H1 (cell line): ENCODE measurements at regions not wholly inside any gene's neighbourhood (a gene's known extent, or its start where the extent isn't known, plus 50 kb on each side); places are given as distances from the start of the nearest gene placed in this dataset.

ENCODE experiments used
- CTCF ChIA-PET: fragments of 300-600 bp; sonication (Branson Sonifier 250); formaldehyde crosslinking; loops from one replicate; lab custom pipeline; 2021; ENCODE audit not compliant: partially characterized antibody; lab: Charles Lee
- POLR2A ChIA-PET: fragments of 300-600 bp; sonication (Branson Sonifier 250); formaldehyde crosslinking; loops from one replicate; lab custom pipeline; 2021; ENCODE audit warnings: inconsistent platforms; ENCODE audit not compliant: partially characterized antibody; lab: Charles Lee
- DNase-seq, 2 experiments: peaks; one replicate each; pipeline versions ENCODE4 v3.0.0 to v3.0.0-alpha.2; 2010 to 2022; ENCODE audit warnings: low spot score in 2 of 2, low read depth in 1 of 2, mixed read lengths in 1 of 2
- FAIRE-seq: peaks from 2 replicates; lab custom pipeline; 2011; peaks lifted over from hg19 to GRCh38; lab: Jason Lieb, UNC
- H2AFZ ChIP-seq: 2 replicates; pipeline ENCODE4 v1.8.1; 2012; ENCODE audit warnings: low read length, inconsistent platforms
- H2AK5ac ChIP-seq: 2 replicates; pipeline ENCODE4 v1.6.1; 2013; ENCODE audit warnings: low read depth, low read length
- H2BK120ac ChIP-seq: replicated peaks from 2 replicates; pipeline ENCODE3; 2013; ENCODE audit warnings: low read depth, low read length, inconsistent platforms
- H2BK12ac ChIP-seq: 2 replicates; pipeline ENCODE4 v1.6.1; 2013; ENCODE audit warnings: low read depth, low read length
- H2BK15ac ChIP-seq: 2 replicates; pipeline ENCODE4 v1.6.1; 2013; ENCODE audit warnings: low read length
- H2BK20ac ChIP-seq: 2 replicates; pipeline ENCODE4 v1.6.1; 2013; ENCODE audit warnings: low read length
- H2BK5ac ChIP-seq: 2 replicates; pipeline ENCODE4 v1.6.1; 2013; ENCODE audit warnings: low read depth, low read length
- H3K14ac ChIP-seq: 2 replicates; pipeline ENCODE4 v1.6.1; 2013; ENCODE audit warnings: inconsistent platforms; ENCODE audit not compliant: insufficient read length
- H3K18ac ChIP-seq: 2 replicates; pipeline ENCODE4 v1.6.1; 2013; ENCODE audit warnings: low read length; ENCODE audit errors: extremely low read depth
- H3K23ac ChIP-seq: 2 replicates; pipeline ENCODE4 v1.6.1; 2013; ENCODE audit warnings: inconsistent platforms; ENCODE audit not compliant: insufficient read length
- H3K23me2 ChIP-seq: 2 replicates; pipeline ENCODE4 v1.6.1; 2013; ENCODE audit warnings: low read depth, low read length
- H3K27ac ChIP-seq: 2 replicates; pipeline ENCODE4 v1.6.1; 2011; ENCODE audit warnings: low read depth, low read length, inconsistent platforms
- H3K27me3 ChIP-seq, 4 experiments: replicated peaks in 1 of 4; 1 replicate in 1 of 4; 2 replicates in 3 of 4; pipeline versions ENCODE4 v1.6.1 to v1.8.1; 2011 to 2013; ENCODE audit warnings: low read length in 3 of 4, mild to moderate bottlenecking in 3 of 4, inconsistent platforms in 2 of 4, mixed read lengths in 2 of 4, moderate library complexity in 1 of 4; ENCODE audit not compliant: control insufficient read depth in 3 of 4, insufficient read depth in 3 of 4; ENCODE audit errors: extremely low read depth in 1 of 4
- H3K36me3 ChIP-seq, 4 experiments: 2 replicates each; pipeline versions ENCODE4 v1.6.1 to v1.8.1; 2011 to 2013; ENCODE audit warnings: mild to moderate bottlenecking in 4 of 4, low read length in 3 of 4, moderate library complexity in 2 of 4, control low read depth in 1 of 4, inconsistent platforms in 1 of 4; ENCODE audit not compliant: insufficient read depth in 4 of 4, control insufficient read depth in 2 of 4
- H3K4ac ChIP-seq: replicated peaks from 2 replicates; pipeline ENCODE3; 2013; ENCODE audit warnings: low read length, low read depth, mixed read lengths, inconsistent platforms; ENCODE audit not compliant: insufficient read length
- H3K4me1 ChIP-seq, 4 experiments: replicated peaks in 1 of 4; 1 replicate in 1 of 4; 2 replicates in 3 of 4; pipeline versions ENCODE4 v1.6.1 to v1.8.1; 2011 to 2013; ENCODE audit warnings: low read length in 3 of 4, inconsistent platforms in 2 of 4, mixed read lengths in 1 of 4; ENCODE audit not compliant: insufficient read depth in 4 of 4, control insufficient read depth in 3 of 4
- H3K4me2 ChIP-seq, 2 experiments: 2 replicates each; pipeline versions ENCODE4 v1.6.1 to v1.8.1; 2011 to 2013; ENCODE audit warnings: low read depth in 2 of 2, low read length in 2 of 2, control low read depth in 1 of 2, inconsistent platforms in 1 of 2, mild to moderate bottlenecking in 1 of 2; ENCODE audit not compliant: insufficient read depth in 1 of 2
- H3K4me3 ChIP-seq, 4 experiments: fragments of 200-600, 300-600 bp in 1 of 4; sonication (generic), shearing (Covaris generic), sonication (Bioruptor Twin) in 1 of 4; 2 replicates each; pipeline versions ENCODE4 v1.5.1 to v1.8.1; 2011 to 2016; ENCODE audit warnings: low read length in 4 of 4, low read depth in 3 of 4, control low read depth in 2 of 4, inconsistent platforms in 2 of 4, mild to moderate bottlenecking in 2 of 4, mixed read lengths in 1 of 4, moderate library complexity in 1 of 4; ENCODE audit not compliant: insufficient read depth in 2 of 4; ENCODE audit errors: extremely low read depth in 1 of 4
- H3K56ac ChIP-seq: replicated peaks from 2 replicates; pipeline ENCODE3; 2013; ENCODE audit warnings: low read depth, mild to moderate bottlenecking, mixed read lengths, low read length, inconsistent platforms; ENCODE audit not compliant: insufficient read length
- H3K79me1 ChIP-seq: 2 replicates; pipeline ENCODE4 v1.6.1; 2013; ENCODE audit warnings: low read depth, low read length, control low read depth
- H3K79me2 ChIP-seq, 2 experiments: 2 replicates each; pipeline versions ENCODE4 v1.6.1 to v1.8.1; 2012 to 2013; ENCODE audit warnings: low read length in 2 of 2, mild to moderate bottlenecking in 2 of 2, inconsistent platforms in 1 of 2; ENCODE audit not compliant: insufficient read depth in 2 of 2, control insufficient read depth in 1 of 2
- H3K9ac ChIP-seq, 4 experiments: replicated peaks in 1 of 4; 1 replicate in 1 of 4; 2 replicates in 3 of 4; pipeline versions ENCODE4 v1.6.1 to v1.8.1; 2011 to 2013; ENCODE audit warnings: low read depth in 3 of 4, low read length in 3 of 4, control low read depth in 2 of 4, mild to moderate bottlenecking in 2 of 4, moderate library complexity in 2 of 4, inconsistent platforms in 1 of 4; ENCODE audit errors: extremely low read depth in 1 of 4
- H3K9me3 ChIP-seq, 2 experiments: 2 replicates each; pipeline versions ENCODE4 v1.6.1 to v1.8.1; 2012 to 2013; ENCODE audit warnings: mild to moderate bottlenecking in 2 of 2, moderate library complexity in 2 of 2, control low read depth in 1 of 2, inconsistent platforms in 1 of 2, low read depth in 1 of 2, low read length in 1 of 2, mixed read lengths in 1 of 2; ENCODE audit not compliant: insufficient read depth in 2 of 2
- H4K20me1 ChIP-seq, 2 experiments: replicated peaks in 1 of 2; 2 replicates each; pipeline versions ENCODE3 to v1.8.1; 2011 to 2013; ENCODE audit warnings: inconsistent platforms in 2 of 2, low read length in 2 of 2, mild to moderate bottlenecking in 1 of 2; ENCODE audit not compliant: insufficient read depth in 2 of 2, control insufficient read depth in 1 of 2
- H4K5ac ChIP-seq: 2 replicates; pipeline ENCODE4 v1.6.1; 2013; ENCODE audit warnings: low read length, low read depth, mixed read lengths, inconsistent platforms; ENCODE audit not compliant: insufficient read length
- H4K8ac ChIP-seq: 2 replicates; pipeline ENCODE4 v1.8.0; 2013; ENCODE audit warnings: mild to moderate bottlenecking, moderate library complexity, low read length, inconsistent platforms; ENCODE audit not compliant: insufficient read depth; ENCODE audit errors: extremely low read depth
- H4K91ac ChIP-seq: replicated peaks from 2 replicates; pipeline ENCODE3; 2013; ENCODE audit warnings: low read length, mixed read lengths, inconsistent platforms; ENCODE audit not compliant: insufficient read length
- ASH2L ChIP-seq: fragments of 200-600, 300-600 bp; sonication (generic); IDR thresholded peaks from one replicate; pipeline ENCODE4 v1.7.1; 2017; ENCODE audit warnings: low read length
- EGR1 ChIP-seq: IDR thresholded peaks from 2 replicates; pipeline ENCODE4 v1.6.1; 2011; ENCODE audit warnings: low read depth, low read length, borderline replicate concordance
- GTF2F1 ChIP-seq: IDR thresholded peaks from 2 replicates; pipeline ENCODE4 v1.6.1; 2012; ENCODE audit warnings: low read depth, low read length, improper control_type of control experiment, borderline replicate concordance
- JUN ChIP-seq: IDR thresholded peaks from 2 replicates; pipeline ENCODE4 v1.6.1; 2011; ENCODE audit warnings: low read depth, mild to moderate bottlenecking, improper control_type of control experiment, low read length
- JUND ChIP-seq: IDR thresholded peaks from 2 replicates; pipeline ENCODE4 v1.6.1; 2011; ENCODE audit warnings: mild to moderate bottlenecking, improper control_type of control experiment, low read length
- KDM5A ChIP-seq: fragments of 200-600 bp; IDR thresholded peaks from 2 replicates; pipeline ENCODE4 v1.7.1; 2012; ENCODE audit warnings: mild to moderate bottlenecking, low read length, inconsistent platforms, mixed read lengths
- NRF1 ChIP-seq: IDR thresholded peaks from 2 replicates; pipeline ENCODE4 v1.6.1; 2011; ENCODE audit warnings: mild to moderate bottlenecking, low read depth, low read length, improper control_type of control experiment
- POLR2A ChIP-seq, 2 experiments: IDR thresholded peaks; 1 replicate in 1 of 2; 2 replicates in 1 of 2; pipeline ENCODE4 v1.6.1; 2011; ENCODE audit warnings: low read depth in 2 of 2, low read length in 2 of 2, mild to moderate bottlenecking in 2 of 2; ENCODE audit errors: control extremely low read depth in 1 of 2
- RBBP5 ChIP-seq: IDR thresholded peaks from 2 replicates; pipeline ENCODE4 v1.7.1; 2012; ENCODE audit warnings: low read depth, mild to moderate bottlenecking, inconsistent platforms, low read length, moderate library complexity, borderline replicate concordance
- SP1 ChIP-seq: IDR thresholded peaks from 2 replicates; pipeline ENCODE4 v1.6.1; 2011; ENCODE audit warnings: low read depth, low read length
- SRF ChIP-seq: IDR thresholded peaks from 2 replicates; pipeline ENCODE4 v1.6.1; 2011; ENCODE audit warnings: mild to moderate bottlenecking, low read depth, low read length, moderate library complexity
- YY1 ChIP-seq: IDR thresholded peaks from 2 replicates; pipeline ENCODE4 v1.6.1; 2011; ENCODE audit warnings: low read depth, mild to moderate bottlenecking, low read length

DNA sequence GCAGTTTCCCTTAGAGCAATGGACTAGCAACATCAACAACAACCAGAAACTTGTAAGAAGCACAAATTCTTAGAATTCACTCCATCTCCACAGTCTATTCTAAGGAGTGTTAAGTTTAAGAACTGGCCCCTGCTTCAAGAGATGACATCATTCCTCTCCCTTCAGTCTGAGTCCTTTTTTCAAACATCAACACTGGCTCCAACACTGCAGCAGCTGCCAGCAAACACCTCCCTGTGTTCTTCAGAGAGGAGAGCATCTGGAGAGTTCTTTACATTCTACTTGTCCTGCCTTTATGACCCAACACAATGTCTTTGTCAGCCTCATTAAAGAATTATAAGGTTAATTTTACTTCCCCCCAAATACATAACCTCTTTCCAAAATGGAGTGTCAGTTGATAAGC, 122.3 kb downstream of the HNMT start:
- H3K23me2 ChIP-seq: peaks cover under 1% of the 10 kb centered on the region; the same call in 1 of the 2 replicates
- no peak overlapping the region for H4K8ac ChIP-seq
- H2BK20ac ChIP-seq: no peak overlapping the region
- H3K56ac ChIP-seq: no peak overlapping the region
- H3K79me1 ChIP-seq: no peaks in the 10 kb centered on the region
- no peaks in the 10 kb centered on the region for H3K79me2 ChIP-seq
- no peak overlapping the region for H2BK15ac ChIP-seq
- ChIA-PET CTCF (interaction anchor here (1.0 kb wide), 1 partner anchor 52 kb away, joined by 3 read pairs; no protein-coding TSS in a partner anchor), POLR2A (no interaction called here)
- H3K18ac ChIP-seq: no peak overlapping the region
- H2AK5ac ChIP-seq: no peak overlapping the region
- no peak overlapping the region for H2AFZ ChIP-seq
- no peak for DNase-seq
- no peak for TF ChIP-seq NRF1
- no peak for TF ChIP-seq GTF2F1
- TF ChIP-seq SP1: no peak
- TF ChIP-seq KDM5A: no peak
- TF ChIP-seq POLR2A (IDR thresholded peaks at IDR 0.05; ENCODE audit: control extremely low read depth in 1 of 2, low read depth in 2 of 2, low read length in 2 of 2): no peak
- TF ChIP-seq RBBP5: no peak
- no peak for TF ChIP-seq SRF
- TF ChIP-seq JUND: no peak
- no peak for TF ChIP-seq YY1
- TF ChIP-seq ASH2L: no peak
- TF ChIP-seq EGR1: no peak
- no peak for TF ChIP-seq JUN
- H3K9ac ChIP-seq: no peak overlapping the region
- no peak overlapping the region for H4K91ac ChIP-seq
- H3K27me3 ChIP-seq: no peaks in the 10 kb centered on the region
- H4K5ac ChIP-seq: no peak overlapping the region
- H2BK12ac ChIP-seq: no peak overlapping the region
- no peak overlapping the region for H3K4ac ChIP-seq
- no peak overlapping the region for H3K4me3 ChIP-seq
- no peak overlapping the region for H2BK5ac ChIP-seq
- H3K4me1 ChIP-seq: no peaks in the 10 kb centered on the region
- H2BK120ac ChIP-seq: no peak overlapping the region
- no peaks in the 10 kb centered on the region for H4K20me1 ChIP-seq
- no peaks in the 10 kb centered on the region for H3K9me3 ChIP-seq
- FAIRE-seq: no peak
- no peak overlapping the region for H3K14ac ChIP-seq
- H3K27ac ChIP-seq: no peak overlapping the region
- no peak overlapping the region for H3K4me2 ChIP-seq
- no peaks in the 10 kb centered on the region for H3K36me3 ChIP-seq
- H3K23ac ChIP-seq: no peak overlapping the region
